Transverse colon (tissue), 4 donors: ENCODE measurements at regions not wholly inside any gene's neighbourhood (a gene's known extent, or its start where the extent isn't known, plus 50 kb on each side); places are given as distances from the start of the nearest gene placed in this dataset.

Experiments used
- CTCF ChIP-seq, 5 experiments: fragments of 200-600 bp in 3 of 5; fragments of 450-650 bp in 2 of 5; sonication (generic) in 3 of 5; IDR thresholded peaks; 1 replicate in 2 of 5; 2 replicates in 3 of 5; pipeline ENCODE4 v1.5.1; 2016 to 2017; ENCODE audit warnings: antibody characterized with exemption in 5 of 5, inconsistent platforms in 3 of 5, mild to moderate bottlenecking in 2 of 5, moderate library complexity in 1 of 5
- POLR2AphosphoS5 ChIP-seq, 3 donors: sonication (generic); formaldehyde crosslinking; IDR thresholded peaks; one replicate each; pipeline ENCODE4 v1.6.1; 2016; ENCODE audit warnings: antibody characterized with exemption in 3 of 3

DNA sequence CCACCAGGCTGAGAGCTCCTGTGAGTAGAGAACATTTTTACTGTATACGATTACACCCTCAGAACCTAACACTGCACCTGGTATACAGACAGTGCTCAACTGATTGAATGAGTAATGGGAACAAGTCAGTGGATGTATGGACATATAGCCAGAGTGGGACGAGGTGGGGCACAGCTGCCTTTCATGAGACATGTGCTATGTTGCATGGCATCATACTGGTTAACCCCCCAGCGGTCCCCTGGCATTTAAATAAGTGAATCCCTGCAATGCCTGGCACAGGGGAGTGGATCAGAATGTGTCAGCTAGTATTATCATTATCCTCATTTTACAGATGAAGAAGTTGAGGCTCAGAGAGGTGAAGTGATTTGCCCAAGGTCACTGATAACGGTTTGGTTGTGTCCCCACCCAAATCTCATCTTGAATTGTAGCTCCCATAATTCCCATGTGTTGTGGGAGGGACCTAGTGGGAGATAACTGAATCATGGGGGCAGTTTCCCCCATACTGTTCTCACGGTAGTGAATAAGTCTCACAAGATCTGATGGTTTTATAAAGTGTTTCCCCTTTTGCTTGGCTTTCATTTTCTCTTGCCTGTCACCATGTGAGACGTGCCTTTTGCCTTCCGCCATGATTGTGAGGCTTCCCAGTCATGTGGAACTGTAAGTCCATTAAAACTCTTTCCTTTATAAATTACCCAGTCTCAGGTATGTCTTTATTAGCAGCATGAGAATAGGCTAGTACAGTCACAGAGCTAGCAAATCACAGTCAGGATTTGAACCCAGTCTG lies 56.0 kb upstream of the ATP2B2 start:
- no peak for TF ChIP-seq CTCF (IDR thresholded peaks at IDR 0.05)
- TF ChIP-seq POLR2AphosphoS5 (IDR thresholded peaks at IDR 0.05) = no peak
